SU-DHL-6 (cell line): ENCODE measurements at regions not wholly inside any gene's neighbourhood (a gene's known extent, or its start where the extent isn't known, plus 50 kb on each side); places are given as distances from the start of the nearest gene placed in this dataset.

Experiments
- H2AFZ ChIP-seq: fragments of 200-600 bp; sonication (generic); 2 replicates; pipeline ENCODE4 v1.6.1; 2014; ENCODE audit warnings: low read depth, mild to moderate bottlenecking, moderate library complexity, mixed read lengths, antibody characterized with exemption, low read length; ENCODE audit not compliant: severe bottlenecking
- H3F3A ChIP-seq: fragments of 200-600 bp; shearing (Covaris generic); 2 replicates; pipeline ENCODE4 v1.6.0; 2016; ENCODE audit warnings: antibody characterized with exemption, mild to moderate bottlenecking; ENCODE audit not compliant: insufficient read depth
- H3K27ac ChIP-seq: fragments of 200-600 bp; sonication (generic); 2 replicates; pipeline ENCODE4 v1.5.1; 2016; ENCODE audit warnings: low read depth, mild to moderate bottlenecking, low read length, moderate library complexity, mixed read lengths
- H3K27me3 ChIP-seq: fragments of 200-600 bp; sonication (generic), shearing (Covaris generic); 2 replicates; pipeline ENCODE4 v1.6.0; 2014; ENCODE audit warnings: mild to moderate bottlenecking, low read length
- H3K36me3 ChIP-seq: fragments of 200-600 bp; sonication (generic); 2 replicates; pipeline ENCODE4 v1.6.1; 2014; ENCODE audit warnings: mild to moderate bottlenecking, low read length, mixed read lengths
- H3K4me2 ChIP-seq: fragments of 300-600, 200-600 bp; shearing (Covaris generic), sonication (generic); 2 replicates; pipeline ENCODE4 v1.6.0; 2014; ENCODE audit warnings: low read length, low read depth, mild to moderate bottlenecking; ENCODE audit not compliant: poor library complexity, severe bottlenecking
- H3K4me3 ChIP-seq: fragments of 200-600 bp; sonication (generic); 2 replicates; pipeline ENCODE4 v1.5.1; 2014; ENCODE audit warnings: antibody characterized with exemption, low read length, mild to moderate bottlenecking, mixed read lengths; ENCODE audit not compliant: insufficient read depth, poor library complexity, severe bottlenecking
- H3K79me2 ChIP-seq: fragments of 200-600 bp; sonication (generic); 2 replicates; pipeline ENCODE4 v1.6.1; 2014; ENCODE audit warnings: mild to moderate bottlenecking, low read length, moderate library complexity; ENCODE audit not compliant: insufficient read depth
- H3K9ac ChIP-seq: fragments of 200-600 bp; sonication (generic); 2 replicates; pipeline ENCODE4 v1.7.0; 2014; ENCODE audit warnings: mild to moderate bottlenecking, low read length
- H3K9me2 ChIP-seq: fragments of 200-600 bp; sonication (generic); replicated peaks from 2 replicates; pipeline ENCODE4 v1.6.1; 2014; ENCODE audit warnings: low read length; ENCODE audit not compliant: insufficient read depth
- H3K9me3 ChIP-seq: fragments of 200-600 bp; sonication (generic); 2 replicates; pipeline ENCODE4 v1.6.1; 2014; ENCODE audit warnings: low read length, mixed read lengths; ENCODE audit not compliant: insufficient read depth
- H4K20me1 ChIP-seq: fragments of 200-600 bp; sonication (generic); 2 replicates; pipeline ENCODE4 v1.6.1; 2014; ENCODE audit warnings: low read depth, mild to moderate bottlenecking, antibody characterized with exemption, low read length, moderate library complexity, mixed read lengths
- CTCF ChIP-seq: fragments of 200-600 bp; sonication (generic); IDR thresholded peaks from one replicate; pipeline ENCODE4 v1.5.1; 2017; ENCODE audit warnings: antibody characterized with exemption, mild to moderate bottlenecking, low read length, moderate library complexity; ENCODE audit not compliant: insufficient read depth, poor library complexity, severe bottlenecking
- EZH2phosphoT487 ChIP-seq: fragments of 200-600 bp; sonication (generic), shearing (Covaris generic); conservative IDR thresholded peaks from 2 replicates; pipeline ENCODE4 v1.6.1; 2018; ENCODE audit warnings: mild to moderate bottlenecking, antibody characterized with exemption, low read length, moderate library complexity, mixed read lengths

- Histone ChIP-seq H3F3A (no peaks in the 10 kb centered on the region), H3K9me3 (no peaks in the 10 kb centered on the region), H3K4me3 (no peak overlapping the region), H3K9ac (no peak overlapping the region), H3K79me2 (no peaks in the 10 kb centered on the region), H3K36me3 (no peaks in the 10 kb centered on the region), H2AFZ (no peak overlapping the region), H3K4me2 (no peak overlapping the region), H3K27me3 (no peaks in the 10 kb centered on the region), H3K27ac (no peak overlapping the region), H3K9me2 (no peaks in the 10 kb centered on the region), H4K20me1 (no peaks in the 10 kb centered on the region)
- TF ChIP-seq EZH2phosphoT487 (no peak), CTCF (no peak)
These were observed 235.7 kb downstream of the DOK5 start for GRCh38 chr20:54711071-54711470.

GRCh38 chr20:54710341-54710740 is 234.9 kb downstream of the DOK5 start:
- Histone ChIP-seq H3K27me3 (no peaks in the 10 kb centered on the region), H3K27ac (no peak overlapping the region)
- TF ChIP-seq CTCF (no peak), EZH2phosphoT487 (no peak)

GRCh38 chr20:54708229-54708628 is 232.8 kb downstream of the DOK5 start:
- Histone ChIP-seq H3F3A (no peaks in the 10 kb centered on the region), H3K27ac (no peak overlapping the region), H3K9ac (no peak overlapping the region), H3K79me2 (no peaks in the 10 kb centered on the region), H3K4me2 (no peak overlapping the region), H3K27me3 (no peaks in the 10 kb centered on the region), H2AFZ (no peak overlapping the region), H3K36me3 (no peaks in the 10 kb centered on the region), H3K9me2 (no peaks in the 10 kb centered on the region), H3K4me3 (no peak overlapping the region), H3K9me3 (no peaks in the 10 kb centered on the region), H4K20me1 (no peaks in the 10 kb centered on the region)
- TF ChIP-seq CTCF: no peak
- no peak for TF ChIP-seq EZH2phosphoT487

More at GRCh38 chr20:54710341-54710740, 234.9 kb downstream of the DOK5 start:
- Histone ChIP-seq H2AFZ (no peak overlapping the region), H3K4me2 (no peak overlapping the region), H3K9ac (no peak overlapping the region), H4K20me1 (no peaks in the 10 kb centered on the region), H3K79me2 (no peaks in the 10 kb centered on the region), H3K4me3 (no peak overlapping the region), H3K9me2 (no peaks in the 10 kb centered on the region), H3F3A (no peaks in the 10 kb centered on the region), H3K9me3 (no peaks in the 10 kb centered on the region), H3K36me3 (no peaks in the 10 kb centered on the region)

GRCh38 chr20:54707801-54708200 is 232.4 kb downstream of the DOK5 start:
- no peak overlapping the region for H3K27ac ChIP-seq
- H3K79me2 ChIP-seq: no peaks in the 10 kb centered on the region
- H3K4me3 ChIP-seq: no peak overlapping the region
- H4K20me1 ChIP-seq: no peaks in the 10 kb centered on the region
- no peaks in the 10 kb centered on the region for H3K36me3 ChIP-seq
- no peak overlapping the region for H3K4me2 ChIP-seq
- no peaks in the 10 kb centered on the region for H3K27me3 ChIP-seq
- TF ChIP-seq EZH2phosphoT487: no peak
- no peak for TF ChIP-seq CTCF
- H3K9me2 ChIP-seq: no peaks in the 10 kb centered on the region
- no peaks in the 10 kb centered on the region for H3F3A ChIP-seq
- H2AFZ ChIP-seq: no peak overlapping the region
- no peak overlapping the region for H3K9ac ChIP-seq
- no peaks in the 10 kb centered on the region for H3K9me3 ChIP-seq
